ENCODE measurements at regions not wholly inside any gene's neighbourhood (a gene's known extent, or its start where the extent isn't known, plus 50 kb on each side); places are given as distances from the start of the nearest gene placed in this dataset.

GRCh38 chr3:25365636-25366035 is 62.4 kb upstream of the RARB start:
- no peak for DNase-seq

- no peak for DNase-seq
These were observed 61.0 kb upstream of the RARB start for GRCh38 chr3:25367025-25367424.

- DNase-seq, result no peak
These were observed 55.9 kb upstream of the RARB start for GRCh38 chr3:25372167-25372566.

GRCh38 chr3:25376340-25376739 is 51.7 kb upstream of the RARB start:
- no peak for DNase-seq

GRCh38 chr3:25377042-25377441 is 51.0 kb upstream of the RARB start:
- no peak for DNase-seq
